ENCODE measurements at regions not wholly inside any gene's neighbourhood (a gene's known extent, or its start where the extent isn't known, plus 50 kb on each side); places are given as distances from the start of the nearest gene placed in this dataset.

- WGBS: 90% methylated on average over 5 of the region's 5 CpGs
- H3K4me1 ChIP-seq: no peaks in the 10 kb centered on the region
- no peaks in the 10 kb centered on the region for H3K36me3 ChIP-seq
- H3K27me3 ChIP-seq: no peaks in the 10 kb centered on the region
- H3K4me3 ChIP-seq: no peak overlapping the region
- intact Hi-C loops (cut with DNase I): no loop called here
- H3K27ac ChIP-seq (replicated peaks in 1 of 4): no peak overlapping the region
- TF ChIP-seq, protein P1, sequence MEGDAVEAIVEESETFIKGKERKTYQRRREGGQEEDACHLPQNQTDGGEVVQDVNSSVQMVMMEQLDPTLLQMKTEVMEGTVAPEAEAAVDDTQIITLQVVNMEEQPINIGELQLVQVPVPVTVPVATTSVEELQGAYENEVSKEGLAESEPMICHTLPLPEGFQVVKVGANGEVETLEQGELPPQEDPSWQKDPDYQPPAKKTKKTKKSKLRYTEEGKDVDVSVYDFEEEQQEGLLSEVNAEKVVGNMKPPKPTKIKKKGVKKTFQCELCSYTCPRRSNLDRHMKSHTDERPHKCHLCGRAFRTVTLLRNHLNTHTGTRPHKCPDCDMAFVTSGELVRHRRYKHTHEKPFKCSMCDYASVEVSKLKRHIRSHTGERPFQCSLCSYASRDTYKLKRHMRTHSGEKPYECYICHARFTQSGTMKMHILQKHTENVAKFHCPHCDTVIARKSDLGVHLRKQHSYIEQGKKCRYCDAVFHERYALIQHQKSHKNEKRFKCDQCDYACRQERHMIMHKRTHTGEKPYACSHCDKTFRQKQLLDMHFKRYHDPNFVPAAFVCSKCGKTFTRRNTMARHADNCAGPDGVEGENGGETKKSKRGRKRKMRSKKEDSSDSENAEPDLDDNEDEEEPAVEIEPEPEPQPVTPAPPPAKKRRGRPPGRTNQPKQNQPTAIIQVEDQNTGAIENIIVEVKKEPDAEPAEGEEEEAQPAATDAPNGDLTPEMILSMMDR (IDR thresholded peaks at IDR 0.05): no peak
- no peak for TF ChIP-seq POLR2A (IDR thresholded peaks at IDR 0.05; ENCODE audit: low read depth)
- TF ChIP-seq EP300 (IDR thresholded peaks at IDR 0.05): no peak
- TF ChIP-seq POLR2AphosphoS5 (IDR thresholded peaks at IDR 0.05): no peak
- H3K9me3 ChIP-seq: no peaks in the 10 kb centered on the region
- DNase-seq (ENCODE audit: extremely low spot score): peak; percentile 91
These were observed 208.2 kb downstream of the FBXO15 start for GRCh38 chr18:73939391-73939790.

- WGBS: 75% methylated on average over 3 of the region's 3 CpGs
- intact Hi-C loops (cut with DNase I): no loop called here
- peak; percentile 29 for DNase-seq (ENCODE audit: extremely low spot score)
- no peak overlapping the region for H3K27ac ChIP-seq (replicated peaks in 1 of 4)
- no peaks in the 10 kb centered on the region for H3K9me3 ChIP-seq
- TF ChIP-seq, protein P1 (IDR thresholded peaks at IDR 0.05): no peak
- TF ChIP-seq POLR2AphosphoS5 (IDR thresholded peaks at IDR 0.05): no peak
- no peak for TF ChIP-seq EP300 (IDR thresholded peaks at IDR 0.05)
- TF ChIP-seq POLR2A (IDR thresholded peaks at IDR 0.05; ENCODE audit: low read depth): no peak
- H3K4me3 ChIP-seq: no peak overlapping the region
- no peaks in the 10 kb centered on the region for H3K36me3 ChIP-seq
- no peaks in the 10 kb centered on the region for H3K27me3 ChIP-seq
- no peaks in the 10 kb centered on the region for H3K4me1 ChIP-seq
These were observed 213.9 kb downstream of the FBXO15 start for GRCh38 chr18:73933685-73934084.

DNA sequence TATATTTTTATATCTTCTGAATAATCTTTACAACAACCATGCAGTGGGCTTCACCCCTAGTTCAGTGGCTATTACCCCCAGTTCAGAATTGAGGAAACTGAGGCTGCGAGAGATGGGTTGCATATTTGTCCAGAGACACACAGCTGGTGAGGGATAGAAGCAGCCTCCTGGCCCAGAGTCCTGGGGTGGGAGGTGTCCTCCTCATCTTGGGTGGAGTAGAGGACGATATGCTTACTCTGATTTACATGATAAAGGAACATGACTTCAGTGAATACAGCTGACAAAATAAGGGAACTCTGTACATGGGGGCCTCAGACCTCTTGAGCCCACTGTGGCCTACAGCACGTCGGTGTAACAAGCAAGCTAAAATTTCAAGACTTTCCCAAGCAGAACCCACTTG is 214.7 kb downstream of the FBXO15 start:
- H3K36me3 ChIP-seq: no peaks in the 10 kb centered on the region
- intact Hi-C loops (cut with DNase I): no loop called here
- no peaks in the 10 kb centered on the region for H3K27me3 ChIP-seq
- H3K27ac ChIP-seq (replicated peaks in 1 of 4): no peak overlapping the region
- no peak for TF ChIP-seq EP300 (IDR thresholded peaks at IDR 0.05)
- no peak for TF ChIP-seq POLR2A (IDR thresholded peaks at IDR 0.05; ENCODE audit: low read depth)
- TF ChIP-seq, protein P1 (IDR thresholded peaks at IDR 0.05): no peak
- no peaks in the 10 kb centered on the region for H3K9me3 ChIP-seq
- no peaks in the 10 kb centered on the region for H3K4me1 ChIP-seq
- WGBS: 80% methylated on average over 4 of the region's 4 CpGs
- DNase-seq (ENCODE audit: extremely low spot score): peak; percentile 75
- no peak overlapping the region for H3K4me3 ChIP-seq

- Histone ChIP-seq H3K4me1 (no peaks in the 10 kb centered on the region), H3K27me3 (no peaks in the 10 kb centered on the region), H3K9me3 (no peaks in the 10 kb centered on the region), H3K36me3 (no peaks in the 10 kb centered on the region), H3K4me3 (no peak overlapping the region), H3K27ac (replicated peaks in 1 of 4) (no peak overlapping the region)
- peak; percentile 37 for DNase-seq (ENCODE audit: extremely low spot score)
- TF ChIP-seq EP300 (IDR thresholded peaks at IDR 0.05) (no peak), POLR2AphosphoS5 (IDR thresholded peaks at IDR 0.05) (no peak)
- WGBS: 75% methylated on average over 2 of the region's 2 CpGs
- intact Hi-C loops (cut with DNase I): no loop called here
These were observed 220.1 kb downstream of the FBXO15 start for GRCh38 chr18:73927496-73927895.

- DNase-seq (ENCODE audit: extremely low spot score): peak; percentile 70
- Histone ChIP-seq H3K9me3 (no peaks in the 10 kb centered on the region), H3K36me3 (no peaks in the 10 kb centered on the region), H3K4me3 (no peak overlapping the region), H3K27me3 (no peaks in the 10 kb centered on the region), H3K4me1 (no peaks in the 10 kb centered on the region), H3K27ac (replicated peaks in 1 of 4) (no peak overlapping the region)
- intact Hi-C loops (cut with DNase I): no loop called here
- TF ChIP-seq, protein P1 (IDR thresholded peaks at IDR 0.05): no peak
- no peak for TF ChIP-seq POLR2A (IDR thresholded peaks at IDR 0.05; ENCODE audit: low read depth)
- no peak for TF ChIP-seq POLR2AphosphoS5 (IDR thresholded peaks at IDR 0.05)
- TF ChIP-seq EP300 (IDR thresholded peaks at IDR 0.05): no peak
- 56% methylated on average over 3 of the region's 3 CpGs for WGBS
These were observed 222.8 kb downstream of the FBXO15 start for GRCh38 chr18:73924836-73925235.
